ENCODE measurements at regions not wholly inside any gene's neighbourhood (a gene's known extent, or its start where the extent isn't known, plus 50 kb on each side); places are given as distances from the start of the nearest gene placed in this dataset.

DNA sequence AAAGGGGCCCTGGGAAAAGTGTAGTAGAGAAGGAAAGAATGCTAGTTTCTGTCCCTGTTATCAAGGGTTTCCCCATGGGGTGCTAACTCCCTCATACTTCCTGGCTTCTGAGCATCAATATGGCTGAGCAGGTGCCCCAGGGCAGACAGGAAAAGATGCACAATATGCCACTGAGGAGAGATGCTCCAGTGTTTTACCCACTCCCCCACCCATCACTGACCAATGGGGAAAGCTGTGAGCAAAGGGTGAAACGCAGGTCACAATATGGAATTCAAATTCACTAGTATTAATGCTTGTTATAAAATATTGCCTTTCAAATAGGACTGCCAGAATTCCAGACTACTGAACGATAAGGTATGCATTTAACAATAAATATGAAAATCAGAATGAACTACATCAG, 187.5 kb upstream of the CTNNB1 start:
- TF ChIP-seq, protein P1, sequence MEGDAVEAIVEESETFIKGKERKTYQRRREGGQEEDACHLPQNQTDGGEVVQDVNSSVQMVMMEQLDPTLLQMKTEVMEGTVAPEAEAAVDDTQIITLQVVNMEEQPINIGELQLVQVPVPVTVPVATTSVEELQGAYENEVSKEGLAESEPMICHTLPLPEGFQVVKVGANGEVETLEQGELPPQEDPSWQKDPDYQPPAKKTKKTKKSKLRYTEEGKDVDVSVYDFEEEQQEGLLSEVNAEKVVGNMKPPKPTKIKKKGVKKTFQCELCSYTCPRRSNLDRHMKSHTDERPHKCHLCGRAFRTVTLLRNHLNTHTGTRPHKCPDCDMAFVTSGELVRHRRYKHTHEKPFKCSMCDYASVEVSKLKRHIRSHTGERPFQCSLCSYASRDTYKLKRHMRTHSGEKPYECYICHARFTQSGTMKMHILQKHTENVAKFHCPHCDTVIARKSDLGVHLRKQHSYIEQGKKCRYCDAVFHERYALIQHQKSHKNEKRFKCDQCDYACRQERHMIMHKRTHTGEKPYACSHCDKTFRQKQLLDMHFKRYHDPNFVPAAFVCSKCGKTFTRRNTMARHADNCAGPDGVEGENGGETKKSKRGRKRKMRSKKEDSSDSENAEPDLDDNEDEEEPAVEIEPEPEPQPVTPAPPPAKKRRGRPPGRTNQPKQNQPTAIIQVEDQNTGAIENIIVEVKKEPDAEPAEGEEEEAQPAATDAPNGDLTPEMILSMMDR (conservative IDR thresholded peaks at IDR 0.05; ENCODE audit: low read length) = no peak
- TF ChIP-seq EZH2phosphoT487 (IDR thresholded peaks at IDR 0.05; ENCODE audit: borderline replicate concordance) = no peak

Data from Loucy (cell line).